ENCODE measurements at regions not wholly inside any gene's neighbourhood (a gene's known extent, or its start where the extent isn't known, plus 50 kb on each side); places are given as distances from the start of the nearest gene placed in this dataset.

DNA sequence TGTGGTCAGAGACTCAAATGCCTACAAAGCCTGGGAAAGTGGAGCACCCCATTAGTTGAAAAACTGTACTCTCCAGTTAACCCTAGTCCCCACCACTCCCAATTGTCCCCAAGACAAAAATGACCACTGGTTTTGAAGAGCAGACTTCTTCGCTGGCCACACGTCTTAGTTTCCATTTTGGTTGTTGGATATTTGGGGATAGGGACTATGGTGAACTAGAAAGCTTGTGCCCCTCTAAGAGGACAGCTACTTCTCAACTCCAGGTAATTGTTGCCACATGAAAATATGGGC is 109.4 kb upstream of the SPRY4 start:
- DNase-seq (ENCODE audit: low read depth, low spot score), result no peak

DNA sequence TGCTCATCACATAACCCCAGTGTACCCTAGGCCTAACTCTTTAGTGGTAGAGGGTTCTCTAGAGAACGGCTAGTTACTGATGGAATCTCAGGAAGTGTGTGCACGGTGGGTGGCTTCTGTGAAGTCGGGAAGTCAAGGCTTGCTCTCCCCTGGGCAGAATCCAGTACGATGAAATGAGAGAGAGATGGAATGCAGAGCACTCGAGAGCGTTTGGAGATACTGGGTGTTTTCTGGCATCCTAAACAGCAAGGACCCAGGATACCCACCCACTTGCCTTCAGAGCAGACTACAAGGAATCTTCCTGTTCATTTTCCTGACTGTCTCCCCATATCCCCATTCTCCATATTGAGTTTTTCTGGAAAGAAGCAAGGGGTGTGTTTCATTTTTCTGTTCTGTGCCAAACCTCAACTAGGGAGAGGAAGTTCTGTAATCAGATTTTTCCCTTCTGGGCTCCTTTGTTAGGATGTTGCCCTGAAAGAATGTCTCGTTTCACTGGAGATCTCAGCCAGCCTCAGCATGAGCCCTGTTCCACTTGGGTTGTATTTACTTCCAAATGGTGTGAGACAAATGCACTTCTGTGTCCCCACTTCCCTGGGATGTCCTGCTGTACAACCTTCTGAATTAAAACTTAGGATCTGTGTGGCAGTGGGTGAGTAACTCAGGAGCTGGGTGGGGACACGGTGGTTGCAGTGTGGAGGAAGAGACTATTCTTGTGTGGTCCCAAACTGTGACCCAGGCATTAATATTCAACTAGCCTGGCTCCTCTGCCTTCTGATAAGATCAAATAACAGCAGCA is 108.9 kb upstream of the SPRY4 start:
- DNase-seq (ENCODE audit: low read depth, low spot score), result peak; percentile 75

DNA sequence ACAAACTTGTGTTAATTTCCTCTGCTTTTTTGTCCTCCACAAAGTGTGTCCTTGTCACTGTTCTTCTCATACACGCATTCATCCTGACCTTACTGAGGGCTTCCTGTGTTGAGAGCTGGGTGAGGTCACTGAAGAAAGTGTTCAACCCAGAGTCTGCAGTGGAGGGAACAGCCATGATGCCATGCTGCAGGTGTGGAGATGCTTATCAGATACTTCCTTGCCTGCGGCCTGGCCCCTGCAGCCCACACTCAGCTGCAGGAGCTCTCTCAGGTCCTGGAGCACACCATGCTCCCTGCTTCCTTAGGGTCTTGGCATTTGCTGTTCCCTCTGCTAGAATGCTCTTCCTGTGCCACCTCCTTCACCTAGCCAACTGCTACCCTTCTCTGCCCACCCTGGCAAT is 108.1 kb upstream of the SPRY4 start:
- no peak for DNase-seq (ENCODE audit: low read depth, low spot score)

DNA sequence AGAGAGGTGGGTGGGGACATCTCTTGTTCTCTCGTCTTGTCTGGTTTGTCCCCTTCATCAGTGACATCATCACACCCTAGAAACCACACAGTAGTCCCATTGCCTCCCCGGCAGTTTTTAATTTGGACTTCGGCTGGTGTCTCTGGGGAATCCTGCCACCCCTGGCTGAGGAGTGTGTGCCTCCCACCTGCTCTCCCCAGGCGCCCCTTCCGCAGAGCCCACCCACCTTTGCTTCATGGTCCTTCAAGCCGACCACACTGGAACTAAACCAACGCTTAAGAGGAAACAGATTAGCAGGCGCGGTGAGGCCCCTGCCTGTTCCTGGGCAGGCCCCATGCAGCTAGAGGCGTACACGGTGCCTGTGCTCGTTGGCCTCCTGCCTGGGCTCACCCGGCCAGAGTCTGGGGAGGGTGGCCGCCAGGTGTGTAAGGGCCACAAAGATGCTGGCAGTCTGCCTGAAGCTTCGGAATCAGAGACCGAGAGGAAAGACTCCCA is 107.6 kb upstream of the SPRY4 start:
- DNase-seq (ENCODE audit: low read depth, low spot score), result no peak

DNA sequence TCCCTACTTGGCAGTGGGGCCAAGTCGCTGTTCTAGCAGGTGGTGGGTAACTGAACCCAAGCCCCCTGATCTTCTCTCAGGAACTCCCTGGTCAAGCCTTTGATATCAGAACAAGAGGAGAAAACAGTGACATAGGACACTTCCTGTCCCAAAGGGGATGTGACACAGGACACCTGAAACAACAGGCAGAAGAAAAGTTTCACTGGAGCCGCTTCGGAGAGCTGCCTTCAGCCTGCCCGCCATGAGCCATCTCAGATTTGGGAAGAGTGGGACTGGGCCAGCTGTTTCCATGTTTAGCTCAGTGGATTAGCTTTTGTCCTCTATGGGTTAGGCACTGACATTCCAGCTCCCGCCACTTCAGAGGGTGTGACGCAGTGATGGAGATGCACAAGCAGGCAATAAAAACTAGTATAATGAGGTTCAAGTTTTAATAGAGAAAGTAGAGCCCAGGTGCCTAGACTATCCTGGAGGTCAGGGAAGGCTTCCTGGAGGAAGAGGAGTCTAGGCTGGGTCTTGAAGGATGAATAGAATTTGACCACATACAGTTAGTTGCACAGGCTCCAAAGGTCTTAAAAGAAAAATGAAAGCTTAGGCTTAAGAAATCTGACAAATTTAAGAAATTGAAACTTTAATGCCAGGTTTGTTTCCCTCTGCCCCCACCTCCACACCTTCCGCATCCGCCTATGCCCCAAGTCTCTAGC is 104.1 kb upstream of the SPRY4 start:
- no peak for DNase-seq (ENCODE audit: low read depth, low spot score)

GRCh38 chr5:142428036-142428772 is 103.4 kb upstream of the SPRY4 start:
- peak; percentile 38 for DNase-seq (ENCODE audit: low read depth, low spot score)

GRCh38 chr5:142427529-142427928 is 102.7 kb upstream of the SPRY4 start:
- no peak for DNase-seq (ENCODE audit: low read depth, low spot score)

DNA sequence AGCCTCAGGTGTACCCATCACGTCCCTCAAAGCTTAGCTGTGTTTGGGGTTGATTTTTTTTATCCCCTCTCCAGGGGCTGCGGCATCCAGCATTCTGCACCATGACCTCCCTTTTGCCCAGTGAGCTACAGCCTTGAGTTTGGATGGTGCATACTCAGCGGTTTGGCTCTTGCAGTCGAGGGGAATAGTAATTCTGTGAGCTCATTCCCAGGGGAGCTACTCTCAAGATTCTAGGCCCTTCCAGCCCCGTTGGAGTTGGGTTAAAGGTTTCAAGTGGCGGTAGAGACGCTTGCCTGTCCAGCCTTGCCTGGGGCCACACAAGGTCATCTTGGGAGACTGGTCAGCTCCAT is 102.2 kb upstream of the SPRY4 start:
- DNase-seq (ENCODE audit: low read depth, low spot score), result peak; percentile 46

DNA sequence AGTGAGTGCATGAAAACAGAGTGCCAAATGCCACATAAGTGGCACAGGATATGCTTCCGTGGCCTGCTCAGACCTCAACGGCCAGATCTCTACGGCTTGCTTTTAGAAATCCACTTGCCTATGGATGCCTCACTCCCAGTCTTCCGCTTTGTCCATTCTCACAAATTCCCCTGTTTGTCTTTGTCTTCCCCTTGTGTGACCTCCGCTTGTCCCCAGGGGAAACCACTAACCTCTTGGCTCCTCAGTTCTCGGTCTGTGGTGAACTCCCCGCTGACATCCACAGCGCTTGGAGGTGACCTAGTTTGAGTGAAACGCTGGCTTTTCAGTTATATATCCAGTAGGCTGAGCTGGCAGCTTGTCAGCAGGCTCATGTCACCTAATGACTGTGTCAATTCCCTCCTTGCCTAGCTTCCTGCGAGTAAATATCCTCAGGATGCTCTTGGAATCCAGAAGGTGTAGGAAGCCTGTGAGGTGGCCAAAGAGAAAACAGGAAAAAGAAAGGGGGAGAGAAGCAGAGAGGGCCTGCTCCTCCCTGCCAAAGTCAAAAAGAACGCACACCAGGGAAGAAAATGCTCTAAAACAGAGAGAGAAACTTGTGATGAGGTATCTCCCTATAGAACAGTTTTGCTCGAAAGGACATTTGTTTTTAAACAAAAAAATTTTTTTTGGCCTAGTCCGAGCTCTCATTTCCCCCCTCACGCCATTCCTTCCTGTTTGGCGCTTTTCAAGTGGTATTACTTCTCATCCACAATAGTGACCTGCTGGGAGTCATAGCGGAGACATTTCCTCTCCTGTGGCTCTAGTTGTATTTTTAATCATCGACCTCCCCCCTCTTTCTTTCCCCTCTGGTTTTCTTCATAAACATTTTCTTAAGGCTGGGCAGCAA is 101.6 kb upstream of the SPRY4 start:
- peak; percentile 68 for DNase-seq (ENCODE audit: low read depth, low spot score)

DNA sequence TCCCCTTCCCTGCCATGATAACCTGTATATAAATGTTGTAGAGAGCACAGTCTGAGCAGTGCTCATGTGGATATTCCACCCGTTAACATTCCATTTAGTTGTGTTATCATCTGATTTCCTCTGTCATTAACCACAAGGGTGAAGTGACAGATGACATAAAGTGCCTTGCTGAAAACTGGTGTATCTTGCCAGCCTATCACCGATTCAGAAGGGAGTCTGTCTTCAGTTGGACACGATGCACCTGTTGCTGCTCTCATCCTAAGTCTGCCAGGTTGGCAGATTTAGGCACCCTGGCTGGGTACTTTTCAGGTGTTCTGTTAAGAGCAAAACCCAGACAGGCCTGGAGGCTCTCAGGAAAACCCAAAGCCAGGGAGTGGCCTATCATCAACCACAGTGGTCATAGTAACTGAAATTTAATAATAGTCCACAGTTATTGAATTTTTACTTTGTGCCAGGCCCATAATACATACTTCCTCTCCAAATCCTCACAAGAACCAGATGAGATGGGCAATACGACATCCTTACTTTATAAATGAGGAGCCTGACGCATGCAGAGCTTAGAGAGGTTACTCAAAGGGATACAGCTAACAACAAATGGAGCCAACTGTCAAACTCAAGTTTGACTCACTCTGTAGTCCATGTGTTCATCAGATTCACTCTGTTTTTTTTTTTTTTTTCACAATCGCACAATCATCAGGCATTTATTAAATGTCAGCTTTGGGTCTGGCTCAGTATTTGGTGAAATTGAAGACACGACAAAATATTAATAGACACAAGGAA is 100.7 kb upstream of the SPRY4 start:
- no peak for DNase-seq (ENCODE audit: low read depth, low spot score)

DNA sequence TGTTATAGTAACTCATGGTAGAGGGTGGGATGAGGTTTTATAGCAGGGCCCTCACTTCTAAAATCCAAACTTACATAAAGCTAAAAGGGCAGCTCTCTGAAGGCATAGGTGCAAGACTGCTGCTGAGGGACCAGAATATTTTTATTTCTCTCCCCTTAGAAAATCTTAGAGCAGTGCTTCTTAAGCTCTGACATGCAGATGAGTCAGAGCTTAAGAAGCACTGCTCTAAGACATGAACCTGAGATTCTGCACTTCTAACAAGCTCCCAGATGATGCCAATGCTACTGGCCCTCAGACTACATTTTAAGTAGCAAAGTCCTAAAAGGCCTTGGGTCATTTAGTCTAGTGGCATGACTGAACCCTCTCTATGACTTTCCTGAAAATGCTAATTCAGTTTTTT is 97.6 kb upstream of the SPRY4 start:
- peak; percentile 62 for DNase-seq (ENCODE audit: low read depth, low spot score)

GRCh38 chr5:142421621-142422397 is 97.0 kb upstream of the SPRY4 start:
- DNase-seq (ENCODE audit: low read depth, low spot score), result no peak

DNA sequence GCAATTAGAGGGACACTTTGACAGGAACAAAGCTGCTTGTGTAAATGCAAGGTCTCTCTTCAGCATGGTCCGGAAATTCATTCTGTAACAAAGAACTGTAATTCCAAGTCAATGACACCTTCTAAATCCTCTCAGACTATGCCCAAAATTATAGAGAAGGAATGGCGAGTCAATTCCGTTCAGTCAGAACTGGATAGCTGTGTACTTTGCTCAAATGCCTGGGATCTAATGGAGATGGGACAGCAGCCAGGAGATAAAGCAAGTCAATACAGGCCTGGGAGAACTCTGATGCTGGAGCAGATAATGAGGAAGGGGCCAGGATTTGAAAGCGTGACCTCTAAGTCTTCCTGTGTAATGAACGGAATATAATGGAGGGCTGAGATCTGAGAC is 96.4 kb upstream of the SPRY4 start:
- DNase-seq (ENCODE audit: low read depth, low spot score), result peak; percentile 40

DNA sequence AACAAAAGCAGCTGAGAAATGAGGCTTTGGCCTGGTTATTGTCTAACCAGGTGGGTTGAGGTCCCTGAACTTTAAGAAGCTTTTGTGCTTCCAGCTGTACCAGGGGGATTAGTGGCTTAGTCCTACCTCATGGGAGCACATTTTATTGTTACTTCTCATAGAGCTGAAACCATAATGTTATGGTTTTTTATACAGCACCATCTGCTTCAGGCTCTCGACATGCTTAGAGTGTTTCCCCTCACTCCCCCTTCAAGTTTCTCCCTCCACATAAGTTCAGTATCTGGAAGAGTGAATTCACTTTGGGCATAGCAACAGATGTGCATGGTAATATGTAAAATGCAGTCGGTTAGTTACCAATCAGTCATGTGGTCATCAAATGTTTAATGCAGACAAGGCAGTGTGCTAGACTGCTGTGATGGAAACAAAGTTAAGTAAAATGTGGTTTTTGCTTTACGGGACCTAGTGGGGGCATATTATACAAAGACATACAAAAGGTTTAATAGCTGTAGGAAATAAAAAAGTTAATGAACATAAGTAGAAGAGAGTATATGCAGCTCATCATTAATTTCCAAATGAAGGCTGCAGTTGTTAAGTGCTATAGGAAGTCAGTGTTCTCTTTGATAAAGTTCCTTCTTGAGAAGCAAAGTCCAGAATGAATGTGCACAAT is 95.9 kb upstream of the SPRY4 start:
- no peak for DNase-seq (ENCODE audit: low read depth, low spot score)

- DNase-seq (ENCODE audit: low read depth, low spot score), result no peak
Observed at GRCh38 chr5:142412581-142412980, 87.8 kb upstream of the SPRY4 start.

DNA sequence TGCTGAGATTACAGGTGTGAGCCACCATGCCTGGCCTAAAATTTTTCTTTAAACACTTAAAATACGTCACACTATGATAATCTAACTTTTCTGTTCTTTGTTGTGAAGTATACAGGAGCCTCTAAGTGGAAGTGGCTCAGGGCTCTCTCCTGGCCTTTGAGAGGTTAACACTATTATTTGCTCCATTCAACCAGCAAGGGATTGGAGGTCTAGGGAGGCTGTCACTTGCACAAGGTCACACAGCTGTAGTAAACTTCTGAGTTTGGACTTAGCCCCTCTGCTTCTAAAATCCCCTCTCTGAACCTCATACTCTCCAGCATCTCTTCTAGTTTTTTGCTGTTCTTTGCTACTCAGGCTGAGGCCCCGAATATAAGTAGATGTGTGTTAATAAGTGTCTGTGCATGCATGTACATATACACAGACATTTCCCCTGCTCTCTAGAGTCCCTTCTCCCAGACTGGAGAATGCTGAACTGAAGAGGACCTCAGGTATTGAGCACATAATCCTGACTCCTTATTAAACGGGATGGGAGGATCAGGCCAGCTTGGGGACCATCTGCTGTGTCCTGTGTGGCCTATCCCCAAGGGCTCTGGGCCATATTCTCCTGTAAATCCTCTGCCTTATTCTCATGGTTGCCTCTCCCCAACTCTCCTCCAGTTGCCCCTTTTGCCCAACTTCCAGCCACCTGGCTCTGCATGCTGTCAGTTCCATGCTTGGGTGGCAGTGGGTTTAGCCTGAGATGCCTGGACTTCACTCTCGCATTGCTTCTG is 87.0 kb upstream of the SPRY4 start:
- DNase-seq (ENCODE audit: low read depth, low spot score), result no peak

- DNase-seq (ENCODE audit: low read depth, low spot score), result no peak
Observed at GRCh38 chr5:142411103-142411502, 86.3 kb upstream of the SPRY4 start.

DNA sequence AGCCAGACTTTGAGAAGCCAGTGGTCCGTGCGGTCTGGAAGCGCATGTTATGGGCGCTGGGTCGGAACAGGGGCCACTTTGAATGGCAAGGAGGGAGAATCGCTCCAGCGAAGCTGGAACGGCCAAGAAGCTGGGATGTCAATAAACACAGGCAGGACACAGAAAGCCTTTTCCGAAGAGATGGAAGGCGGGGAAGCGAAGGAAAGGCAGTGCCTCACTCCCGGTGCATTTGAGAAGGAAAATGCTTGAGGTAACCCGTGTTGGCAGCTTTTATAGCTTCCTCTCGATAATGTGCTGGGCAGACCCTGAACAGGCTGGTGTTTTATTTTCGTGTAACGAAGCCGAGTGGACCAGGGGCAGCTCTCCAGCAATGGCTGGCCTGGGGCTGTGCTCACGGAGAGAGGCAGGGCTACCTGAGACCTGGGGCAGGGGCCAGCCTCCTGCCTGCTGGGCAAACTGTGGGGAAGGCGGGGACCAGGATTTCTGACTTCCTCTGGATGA is 84.2 kb upstream of the SPRY4 start:
- DNase-seq (ENCODE audit: low read depth, low spot score), result no peak

GRCh38 chr5:142408536-142408935 is 83.7 kb upstream of the SPRY4 start:
- DNase-seq (ENCODE audit: low read depth, low spot score), result no peak
